ENCODE measurements at regions not wholly inside any gene's neighbourhood (a gene's known extent, or its start where the extent isn't known, plus 50 kb on each side); places are given as distances from the start of the nearest gene placed in this dataset.
"Not testable (repeated sequence)": the region's sequence is repeated elsewhere in the genome, so short reads cannot be mapped to it uniquely, and the experiment has no call there.

DNA sequence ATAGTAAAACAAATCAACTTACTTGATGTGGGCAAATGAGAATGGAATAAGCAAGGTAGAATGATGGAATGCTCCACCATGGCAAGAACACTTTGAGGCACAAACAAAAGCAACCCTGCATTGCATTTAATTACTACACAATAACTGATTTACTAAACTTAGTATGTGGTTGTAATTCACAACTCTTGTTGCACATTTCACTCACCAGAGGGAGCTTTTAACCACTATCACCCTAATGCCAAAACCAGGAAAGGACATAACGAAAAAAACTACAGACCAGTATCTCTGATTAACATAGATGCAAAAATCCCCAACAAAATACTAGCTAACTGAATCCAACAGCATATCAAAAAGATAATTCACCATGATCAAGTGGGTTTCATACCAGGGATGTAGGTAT, 659.8 kb downstream of the CPS1 start:
- Histone ChIP-seq H3K27me3 (ENCODE audit: control insufficient read depth in 4 of 4, insufficient read depth in 4 of 4, low read length in 3 of 4) (no peaks in the 10 kb centered on the region), H3K9ac (ENCODE audit: low read depth in 1 of 2, low read length in 2 of 2) (no peak overlapping the region), H3K4me3 (ENCODE audit: low read depth in 1 of 3, low read length in 3 of 3) (no peak overlapping the region), H3K4me1 (ENCODE audit: control insufficient read depth in 4 of 4, insufficient read depth in 4 of 4, low read length in 3 of 4) (no peaks in the 10 kb centered on the region), H3K9me3 (ENCODE audit: control insufficient read depth in 4 of 4, low read length in 3 of 4) (no peaks in the 10 kb centered on the region), H3K27ac (ENCODE audit: low read depth in 1 of 2, low read length in 2 of 2) (no peak overlapping the region), H3K36me3 (ENCODE audit: control insufficient read depth in 4 of 4, insufficient read depth in 3 of 4, low read depth in 1 of 4, low read length in 3 of 4) (no peaks in the 10 kb centered on the region)
- 14% methylated on average over 1 of the region's 1 CpG for WGBS
- no peak for DNase-seq (ENCODE audit: low spot score)
- peak; percentile 53 to 61 for TF ChIP-seq RAD21 (IDR thresholded peaks at IDR 0.05)
- no peak for TF ChIP-seq EGR1 (IDR thresholded peaks at IDR 0.05; ENCODE audit: low read depth in 2 of 2)

DNA sequence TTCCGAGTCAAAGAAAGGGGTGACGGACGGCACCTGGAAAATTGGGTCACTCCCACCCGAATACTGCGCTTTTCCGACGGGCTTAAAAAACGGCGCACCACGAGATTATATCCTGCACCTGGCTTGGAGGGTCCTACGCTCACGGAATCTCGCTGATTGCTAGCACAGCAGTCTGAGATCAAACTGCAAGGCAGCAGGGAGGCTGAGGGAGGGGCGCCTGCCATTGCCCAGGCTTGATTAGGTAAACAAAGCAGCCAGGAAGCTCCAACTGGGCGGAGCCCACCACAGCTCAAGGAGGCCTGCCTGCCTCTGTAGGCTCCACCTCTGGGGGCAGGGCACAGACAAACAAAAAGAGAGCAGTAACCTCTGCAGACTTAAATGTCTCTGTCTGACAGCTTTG, 663.1 kb downstream of the CPS1 start:
- not testable (repeated sequence) for H3K27ac ChIP-seq (ENCODE audit: low read depth in 1 of 2, low read length in 2 of 2); H3K9me3 ChIP-seq (ENCODE audit: control insufficient read depth in 4 of 4, low read length in 3 of 4); H3K9ac ChIP-seq (ENCODE audit: low read depth in 1 of 2, low read length in 2 of 2); H3K4me1 ChIP-seq (ENCODE audit: control insufficient read depth in 4 of 4, insufficient read depth in 4 of 4, low read length in 3 of 4); H3K4me3 ChIP-seq (ENCODE audit: low read depth in 1 of 3, low read length in 3 of 3); H3K27me3 ChIP-seq (ENCODE audit: control insufficient read depth in 4 of 4, insufficient read depth in 4 of 4, low read length in 3 of 4); DNase-seq (ENCODE audit: low spot score); H3K36me3 ChIP-seq (ENCODE audit: control insufficient read depth in 4 of 4, insufficient read depth in 3 of 4, low read depth in 1 of 4, low read length in 3 of 4)
- WGBS: 92% methylated on average over 10 of the region's 15 CpGs

DNA sequence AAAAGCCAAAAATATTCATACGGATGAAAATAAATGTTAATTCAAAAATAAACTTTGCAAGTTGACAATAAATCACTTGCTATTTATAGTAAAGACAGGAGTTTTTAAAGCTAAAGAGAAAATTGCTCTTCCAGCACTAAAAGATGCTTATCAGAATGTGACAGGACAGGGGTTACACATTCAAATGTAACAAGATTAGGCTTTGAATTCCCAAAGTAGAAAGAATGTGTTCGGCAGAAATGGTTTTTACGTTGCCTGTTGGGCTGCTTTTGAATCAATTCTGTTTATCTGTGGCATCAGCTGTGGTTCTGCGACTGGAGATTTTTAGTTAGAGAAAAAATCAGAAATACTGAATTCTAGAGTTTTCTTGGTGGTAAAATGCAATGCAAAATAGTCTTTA, 669.4 kb downstream of the CPS1 start:
- DNase-seq (ENCODE audit: low spot score): no peak
- no peaks in the 10 kb centered on the region for H3K4me1 ChIP-seq (ENCODE audit: control insufficient read depth in 4 of 4, insufficient read depth in 4 of 4, low read length in 3 of 4)
- no peaks in the 10 kb centered on the region for H3K27me3 ChIP-seq (ENCODE audit: control insufficient read depth in 4 of 4, insufficient read depth in 4 of 4, low read length in 3 of 4)
- no peaks in the 10 kb centered on the region for H3K9me3 ChIP-seq (ENCODE audit: control insufficient read depth in 4 of 4, low read length in 3 of 4)
- TF ChIP-seq, protein P1, sequence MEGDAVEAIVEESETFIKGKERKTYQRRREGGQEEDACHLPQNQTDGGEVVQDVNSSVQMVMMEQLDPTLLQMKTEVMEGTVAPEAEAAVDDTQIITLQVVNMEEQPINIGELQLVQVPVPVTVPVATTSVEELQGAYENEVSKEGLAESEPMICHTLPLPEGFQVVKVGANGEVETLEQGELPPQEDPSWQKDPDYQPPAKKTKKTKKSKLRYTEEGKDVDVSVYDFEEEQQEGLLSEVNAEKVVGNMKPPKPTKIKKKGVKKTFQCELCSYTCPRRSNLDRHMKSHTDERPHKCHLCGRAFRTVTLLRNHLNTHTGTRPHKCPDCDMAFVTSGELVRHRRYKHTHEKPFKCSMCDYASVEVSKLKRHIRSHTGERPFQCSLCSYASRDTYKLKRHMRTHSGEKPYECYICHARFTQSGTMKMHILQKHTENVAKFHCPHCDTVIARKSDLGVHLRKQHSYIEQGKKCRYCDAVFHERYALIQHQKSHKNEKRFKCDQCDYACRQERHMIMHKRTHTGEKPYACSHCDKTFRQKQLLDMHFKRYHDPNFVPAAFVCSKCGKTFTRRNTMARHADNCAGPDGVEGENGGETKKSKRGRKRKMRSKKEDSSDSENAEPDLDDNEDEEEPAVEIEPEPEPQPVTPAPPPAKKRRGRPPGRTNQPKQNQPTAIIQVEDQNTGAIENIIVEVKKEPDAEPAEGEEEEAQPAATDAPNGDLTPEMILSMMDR (IDR thresholded peaks at IDR 0.05; ENCODE audit: low read depth, low read length, missing input control): no peak
- TF ChIP-seq HNF4A (conservative IDR thresholded peaks at IDR 0.05): no peak
- no peak for TF ChIP-seq HNF4G (IDR thresholded peaks at IDR 0.05)
- no peak for TF ChIP-seq EGR1 (IDR thresholded peaks at IDR 0.05; ENCODE audit: low read depth in 2 of 2)
- TF ChIP-seq, protein P2, sequence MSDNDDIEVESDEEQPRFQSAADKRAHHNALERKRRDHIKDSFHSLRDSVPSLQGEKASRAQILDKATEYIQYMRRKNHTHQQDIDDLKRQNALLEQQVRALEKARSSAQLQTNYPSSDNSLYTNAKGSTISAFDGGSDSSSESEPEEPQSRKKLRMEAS (IDR thresholded peaks at IDR 0.05): no peak
- no peak for TF ChIP-seq RAD21 (IDR thresholded peaks at IDR 0.05)
- TF ChIP-seq, protein P3, sequence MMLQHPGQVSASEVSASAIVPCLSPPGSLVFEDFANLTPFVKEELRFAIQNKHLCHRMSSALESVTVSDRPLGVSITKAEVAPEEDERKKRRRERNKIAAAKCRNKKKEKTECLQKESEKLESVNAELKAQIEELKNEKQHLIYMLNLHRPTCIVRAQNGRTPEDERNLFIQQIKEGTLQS (IDR thresholded peaks at IDR 0.05): no peak
- no peak for TF ChIP-seq SP1 (IDR thresholded peaks at IDR 0.05)
- H3K36me3 ChIP-seq (ENCODE audit: control insufficient read depth in 4 of 4, insufficient read depth in 3 of 4, low read depth in 1 of 4, low read length in 3 of 4): no peaks in the 10 kb centered on the region
- no peak overlapping the region for H3K27ac ChIP-seq (ENCODE audit: low read depth in 1 of 2, low read length in 2 of 2)
- no peak overlapping the region for H3K9ac ChIP-seq (ENCODE audit: low read depth in 1 of 2, low read length in 2 of 2)
- 44% methylated on average over 4 of the region's 4 CpGs for WGBS
- H3K4me3 ChIP-seq (ENCODE audit: low read depth in 1 of 3, low read length in 3 of 3): no peak overlapping the region

DNA sequence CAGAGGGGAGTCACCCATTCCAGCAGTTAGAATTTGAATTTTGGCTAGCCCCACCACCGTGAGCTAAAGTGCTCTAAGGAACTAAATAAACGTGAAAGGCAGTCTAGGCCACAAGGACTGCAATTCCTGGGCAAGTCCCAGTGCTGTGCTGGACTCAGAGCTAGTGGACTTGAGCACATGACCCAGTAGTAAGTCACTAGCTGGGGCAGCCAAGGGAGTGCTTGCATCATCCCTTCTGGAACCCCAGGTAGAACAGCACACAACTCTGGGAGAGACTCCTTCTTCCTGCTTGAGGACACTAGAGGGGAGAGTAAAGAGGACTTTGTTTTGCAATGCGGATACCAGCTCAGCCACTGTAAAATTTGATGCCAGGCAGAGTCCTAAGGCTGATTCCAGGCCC, 672.2 kb downstream of the CPS1 start:
- TF ChIP-seq TAF1 (conservative IDR thresholded peaks at IDR 0.05) (no peak), EGR1 (IDR thresholded peaks at IDR 0.05; ENCODE audit: low read depth in 2 of 2) (no peak), HNF4G (IDR thresholded peaks at IDR 0.05) (no peak), YY1 (IDR thresholded peaks at IDR 0.05) (no peak), JUND (IDR thresholded peaks at IDR 0.05) (no peak), HNF4A (conservative IDR thresholded peaks at IDR 0.05) (no peak)
- TF ChIP-seq, protein P3 (IDR thresholded peaks at IDR 0.05): no peak
- Histone ChIP-seq H3K9me3 (ENCODE audit: control insufficient read depth in 4 of 4, low read length in 3 of 4) (no peaks in the 10 kb centered on the region), H3K4me1 (ENCODE audit: control insufficient read depth in 4 of 4, insufficient read depth in 4 of 4, low read length in 3 of 4) (no peaks in the 10 kb centered on the region), H3K4me3 (ENCODE audit: low read depth in 1 of 3, low read length in 3 of 3) (no peak overlapping the region), H3K36me3 (ENCODE audit: control insufficient read depth in 4 of 4, insufficient read depth in 3 of 4, low read depth in 1 of 4, low read length in 3 of 4) (no peaks in the 10 kb centered on the region), H3K27ac (ENCODE audit: low read depth in 1 of 2, low read length in 2 of 2) (no peak overlapping the region), H3K27me3 (ENCODE audit: control insufficient read depth in 4 of 4, insufficient read depth in 4 of 4, low read length in 3 of 4) (no peaks in the 10 kb centered on the region), H3K9ac (ENCODE audit: low read depth in 1 of 2, low read length in 2 of 2) (no peak overlapping the region)
- 77% methylated on average over 3 of the region's 3 CpGs for WGBS
- no peak for DNase-seq (ENCODE audit: low spot score)

Data from liver (tissue), 8 donors.